Pancreas (tissue), 10 donors: ENCODE measurements at regions not wholly inside any gene's neighbourhood (a gene's known extent, or its start where the extent isn't known, plus 50 kb on each side); places are given as distances from the start of the nearest gene placed in this dataset.

Experiments
- ATAC-seq, 4 donors: fragments of 200-7000 bp; cut with Tn5 transposase; one replicate each; pipeline versions ENCODE4 v1.8.0 to v1.9.1; 2020; ENCODE audit warnings: mild to moderate bottlenecking in 4 of 4, moderate library complexity in 4 of 4
- DNase-seq, 6 donors: peaks; one replicate each; pipeline ENCODE4 v3.0.0-alpha.2; 2020
- FAIRE-seq: peaks from 2 replicates; lab custom pipeline; 2012; peaks lifted over from hg19 to GRCh38; lab: Jason Lieb, UNC
- H3K27ac ChIP-seq, 4 donors: fragments of 200-600 bp; sonication (generic); 1 replicate in 3 of 4; 2 replicates in 1 of 4; pipeline versions ENCODE4 v1.5.0 to v1.8.0; 2020
- H3K27me3 ChIP-seq, 4 donors: fragments of 200-600 bp; one replicate each; pipeline ENCODE4 v1.8.0; 2021
- H3K36me3 ChIP-seq, 3 donors: fragments of 200-600 bp; sonication (generic) in 1 of 3; one replicate each; pipeline versions ENCODE4 v1.5.0 to v1.8.0; 2020 to 2021
- H3K4me1 ChIP-seq, 3 donors: fragments of 200-600 bp; one replicate each; pipeline ENCODE4 v1.8.0; 2021
- H3K4me3 ChIP-seq, 4 donors: fragments of 200-600 bp; sonication (generic) in 2 of 4; one replicate each; pipeline versions ENCODE4 v1.5.0 to v1.8.0; 2020 to 2021
- H3K9me3 ChIP-seq, 4 donors: fragments of 200-600 bp; one replicate each; pipeline ENCODE4 v1.8.0; 2021
- CTCF ChIP-seq, 4 donors: fragments of 200-600 bp; sonication (generic) in 3 of 4; IDR thresholded peaks; one replicate each; pipeline versions ENCODE4 v1.5.0 to v1.8.0; 2021; ENCODE audit warnings: antibody characterized with exemption in 4 of 4
- WGBS, 2 donors: extraction: QIAGEN DNeasy Blood & Tissue Kit; methylation state at CpG; one replicate each; pipeline ENCODE4 v1.1.7; 2013; 5-methylcytosine and 5-hydroxymethylcytosine counted together
- intact Hi-C, 3 donors: fragments of 100-400 bp; cut with DNase I; formaldehyde crosslinking; loops; one replicate each; pipeline versions ENCODE4 v1.11.1 to v1.14.2; 2022
- donor health status: healthy with polysubstance abuse.
- donor health status: DM: no; HTN: no; CAD: no; lungs with moderate emphysema.
- donor health status: DM: no; HTN: no; CAD: no.
- donor health status: control.
- donor health status: control.
- donor health status: Bipolar disorder and iron deficiency.
- donor health status: DM: yes; HTN: yes; CAD: no.
- donor health status: DM: no; HTN: no; CAD: no.
- donor health status: DM: no; HTN: no; CAD: no.
- donor health status: DM: yes; HTN: yes; CAD: no.

- Histone ChIP-seq H3K4me1 (no peaks in the 10 kb centered on the region), H3K4me3 (no peak overlapping the region), H3K36me3 (no peaks in the 10 kb centered on the region), H3K27me3 (no peaks in the 10 kb centered on the region), H3K27ac (no peak overlapping the region), H3K9me3 (no peaks in the 10 kb centered on the region)
- no peak for DNase-seq
- FAIRE-seq = no peak
- TF ChIP-seq CTCF (IDR thresholded peaks at IDR 0.05) = no peak
- ATAC-seq = no peak
- intact Hi-C loops = no loop called here
Observed at GRCh38 chr12:98410356-98410755, 105.0 kb upstream of the TMPO start.

DNA sequence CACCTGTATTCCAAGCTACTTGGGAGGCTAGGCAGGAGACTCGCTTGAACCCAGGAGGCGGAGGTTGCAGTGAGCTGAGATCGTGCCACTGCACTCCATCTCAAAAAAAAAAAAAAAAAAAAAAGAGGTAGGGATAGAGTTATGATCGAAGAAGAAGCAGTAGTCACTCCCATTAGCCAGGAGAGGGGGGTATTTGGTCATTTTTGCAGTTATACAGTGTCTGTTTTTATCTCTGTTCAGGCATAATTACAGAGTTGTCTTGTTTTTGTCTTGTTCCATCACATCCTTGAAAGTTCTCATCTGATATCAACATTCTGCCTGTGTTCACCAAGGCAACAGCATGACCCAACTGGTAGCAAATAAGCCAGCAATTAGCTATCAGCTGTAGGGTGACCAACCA is 98.5 kb upstream of the TMPO start:
- FAIRE-seq (no peak), DNase-seq (no peak), ATAC-seq (peak in 3 of 4 donors; percentile 28 to 40 (median 33))
- no peaks in the 10 kb centered on the region for H3K9me3 ChIP-seq
- no peaks in the 10 kb centered on the region for H3K27me3 ChIP-seq
- TF ChIP-seq CTCF (IDR thresholded peaks at IDR 0.05) = peak in 1 of 4 donors; percentile 7
- WGBS, 2 donors = 58 to 61% methylated on average over 4 of the region's 4 CpGs
- peaks cover 0 to 6% (median 0%) of the 10 kb centered on the region in 3 donors for H3K4me1 ChIP-seq
- H3K27ac ChIP-seq = no peak overlapping the region
- no peak overlapping the region for H3K4me3 ChIP-seq
- no peaks in the 10 kb centered on the region for H3K36me3 ChIP-seq
- intact Hi-C loops = no loop called here

DNA sequence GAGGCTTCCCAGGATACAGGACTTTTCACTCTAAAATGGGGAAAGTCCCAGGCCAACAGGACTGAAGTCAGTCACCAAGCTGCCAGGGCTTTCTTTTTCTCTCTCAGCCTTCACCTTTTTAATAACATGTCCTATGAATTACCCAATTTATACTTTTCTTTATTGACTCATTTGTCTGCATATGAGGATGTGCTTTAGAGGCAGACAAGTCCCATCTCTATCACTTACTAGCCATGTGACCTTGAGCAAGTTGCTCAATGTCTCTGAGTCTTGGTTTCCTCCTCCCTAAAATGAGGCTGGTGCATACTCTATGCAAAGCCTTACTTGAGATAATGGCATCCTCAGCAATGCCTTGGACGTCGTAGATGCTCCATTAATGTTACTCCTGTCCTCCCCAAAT is 98.1 kb upstream of the TMPO start:
- H3K9me3 ChIP-seq = no peaks in the 10 kb centered on the region
- 74 to 76% methylated on average over 2 of the region's 2 CpGs for WGBS, 2 donors
- FAIRE-seq = no peak
- no peak for TF ChIP-seq CTCF (IDR thresholded peaks at IDR 0.05)
- no peak overlapping the region for H3K27ac ChIP-seq
- peak in 1 of 4 donors; percentile 25 for ATAC-seq
- no peaks in the 10 kb centered on the region for H3K36me3 ChIP-seq
- intact Hi-C loops = no loop called here
- no peak for DNase-seq
- H3K27me3 ChIP-seq = no peaks in the 10 kb centered on the region
- H3K4me3 ChIP-seq = no peak overlapping the region
- peaks cover 0 to 6% (median 0%) of the 10 kb centered on the region in 3 donors for H3K4me1 ChIP-seq

- H3K4me3 ChIP-seq = no peak overlapping the region
Observed at GRCh38 chr12:98418357-98419075, 96.9 kb upstream of the TMPO start.

More at GRCh38 chr12:98418357-98419075, 96.9 kb upstream of the TMPO start:
- WGBS, 2 donors = 33 to 36% methylated on average over 7 of the region's 7 CpGs
- FAIRE-seq = peak; percentile 17
- peak; percentile 27 to 74 (median 58) for DNase-seq
- peak overlapping the region in 1 of 4 donors; percentile 4 for H3K27ac ChIP-seq
- no peak for TF ChIP-seq CTCF (IDR thresholded peaks at IDR 0.05)
- H3K27me3 ChIP-seq = no peaks in the 10 kb centered on the region
- H3K9me3 ChIP-seq = no peaks in the 10 kb centered on the region
- no peaks in the 10 kb centered on the region for H3K36me3 ChIP-seq
- H3K4me1 ChIP-seq = peaks cover 0 to 6% (median 0%) of the 10 kb centered on the region in 3 donors
- intact Hi-C loops = no loop called here
- peak; percentile 31 to 91 (median 82) for ATAC-seq
